H1 (cell line): ENCODE measurements at regions not wholly inside any gene's neighbourhood (a gene's known extent, or its start where the extent isn't known, plus 50 kb on each side); places are given as distances from the start of the nearest gene placed in this dataset.

Experiments
- CHD2 ChIP-seq: IDR thresholded peaks from 2 replicates; pipeline ENCODE4 v1.6.1; 2012; ENCODE audit warnings: low read length, improper control_type of control experiment
- EZH2 ChIP-seq: fragments of 200-600 bp; sonication (generic); IDR thresholded peaks from 2 replicates; pipeline ENCODE4 v1.7.1; 2012; ENCODE audit warnings: low read depth, mild to moderate bottlenecking, moderate library complexity, low read length, inconsistent platforms; ENCODE audit not compliant: severe bottlenecking
- POLR2A ChIP-seq, 2 experiments: IDR thresholded peaks; 1 replicate in 1 of 2; 2 replicates in 1 of 2; pipeline ENCODE4 v1.6.1; 2011; ENCODE audit warnings: low read depth in 2 of 2, low read length in 2 of 2, mild to moderate bottlenecking in 2 of 2; ENCODE audit errors: control extremely low read depth in 1 of 2
- SIN3A ChIP-seq, 2 experiments: IDR thresholded peaks in 1 of 2; conservative IDR thresholded peaks in 1 of 2; 2 replicates each; pipeline ENCODE4 v1.6.1; 2011 to 2012; ENCODE audit warnings: low read length in 2 of 2, improper control_type of control experiment in 1 of 2, low read depth in 1 of 2, mild to moderate bottlenecking in 1 of 2
- YY1 ChIP-seq: IDR thresholded peaks from 2 replicates; pipeline ENCODE4 v1.6.1; 2011; ENCODE audit warnings: low read depth, mild to moderate bottlenecking, low read length
- TF ChIP-seq, protein P1 (sequence below): IDR thresholded peaks from 2 replicates; pipeline ENCODE4 v1.6.1; 2012; ENCODE audit warnings: inconsistent platforms
- TF ChIP-seq, protein P2 (sequence below), 3 experiments: IDR thresholded peaks; 1 replicate in 2 of 3; 2 replicates in 1 of 3; pipeline versions ENCODE4 v1.5.1 to v1.6.1; 2011; ENCODE audit warnings: low read length in 3 of 3, mild to moderate bottlenecking in 3 of 3, inconsistent platforms in 2 of 3, low read depth in 1 of 3, moderate library complexity in 1 of 3; ENCODE audit not compliant: insufficient read depth in 1 of 3; ENCODE audit errors: control extremely low read depth in 1 of 3

DNA sequence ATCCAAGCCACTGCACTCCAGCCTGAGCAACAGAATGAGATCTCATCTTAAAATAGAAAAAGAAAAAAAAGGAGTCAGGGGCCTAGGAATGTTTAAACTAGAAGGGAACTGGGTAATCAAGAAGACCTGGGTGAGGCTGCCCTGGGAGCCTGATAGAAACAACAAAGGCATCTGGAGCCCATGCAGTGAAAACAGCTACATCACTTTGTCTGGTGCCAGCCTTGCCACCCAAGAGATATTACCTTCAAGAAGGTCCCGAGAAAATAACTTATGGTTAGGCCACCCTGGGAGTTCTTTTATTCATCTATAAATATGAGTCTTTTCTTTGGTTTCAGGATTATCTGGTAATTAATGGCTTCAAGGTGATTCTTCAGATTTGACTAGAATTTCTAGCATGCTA is 412.1 kb downstream of the METTL15 start:
- TF ChIP-seq SIN3A (conservative IDR thresholded peaks at IDR 0.05 in 1 of 2, IDR thresholded peaks at IDR 0.05 in 1 of 2; ENCODE audit: low read depth in 1 of 2, low read length in 2 of 2) (no peak), EZH2 (no peak), YY1 (no peak), CHD2 (no peak), POLR2A (IDR thresholded peaks at IDR 0.05; ENCODE audit: control extremely low read depth in 1 of 2, low read depth in 2 of 2, low read length in 2 of 2) (no peak)
- TF ChIP-seq, protein P1, sequence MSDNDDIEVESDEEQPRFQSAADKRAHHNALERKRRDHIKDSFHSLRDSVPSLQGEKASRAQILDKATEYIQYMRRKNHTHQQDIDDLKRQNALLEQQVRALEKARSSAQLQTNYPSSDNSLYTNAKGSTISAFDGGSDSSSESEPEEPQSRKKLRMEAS: no peak
- TF ChIP-seq, protein P2, sequence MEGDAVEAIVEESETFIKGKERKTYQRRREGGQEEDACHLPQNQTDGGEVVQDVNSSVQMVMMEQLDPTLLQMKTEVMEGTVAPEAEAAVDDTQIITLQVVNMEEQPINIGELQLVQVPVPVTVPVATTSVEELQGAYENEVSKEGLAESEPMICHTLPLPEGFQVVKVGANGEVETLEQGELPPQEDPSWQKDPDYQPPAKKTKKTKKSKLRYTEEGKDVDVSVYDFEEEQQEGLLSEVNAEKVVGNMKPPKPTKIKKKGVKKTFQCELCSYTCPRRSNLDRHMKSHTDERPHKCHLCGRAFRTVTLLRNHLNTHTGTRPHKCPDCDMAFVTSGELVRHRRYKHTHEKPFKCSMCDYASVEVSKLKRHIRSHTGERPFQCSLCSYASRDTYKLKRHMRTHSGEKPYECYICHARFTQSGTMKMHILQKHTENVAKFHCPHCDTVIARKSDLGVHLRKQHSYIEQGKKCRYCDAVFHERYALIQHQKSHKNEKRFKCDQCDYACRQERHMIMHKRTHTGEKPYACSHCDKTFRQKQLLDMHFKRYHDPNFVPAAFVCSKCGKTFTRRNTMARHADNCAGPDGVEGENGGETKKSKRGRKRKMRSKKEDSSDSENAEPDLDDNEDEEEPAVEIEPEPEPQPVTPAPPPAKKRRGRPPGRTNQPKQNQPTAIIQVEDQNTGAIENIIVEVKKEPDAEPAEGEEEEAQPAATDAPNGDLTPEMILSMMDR (IDR thresholded peaks at IDR 0.05; ENCODE audit: control extremely low read depth in 1 of 3, insufficient read depth in 1 of 3, low read depth in 1 of 3, low read length in 3 of 3): no peak
